ENCODE measurements at regions not wholly inside any gene's neighbourhood (a gene's known extent, or its start where the extent isn't known, plus 50 kb on each side); places are given as distances from the start of the nearest gene placed in this dataset.

GRCh38 chr14:62168564-62169155 is 406.4 kb downstream of the SNAPC1 start:
- DNase-seq = no peak

- no peak for DNase-seq
Observed at GRCh38 chr14:62179367-62180018, 417.3 kb downstream of the SNAPC1 start.

GRCh38 chr14:62181591-62181990 is 419.4 kb downstream of the SNAPC1 start:
- DNase-seq = no peak

- DNase-seq = no peak
Observed at GRCh38 chr14:62185078-62185477, 422.9 kb downstream of the SNAPC1 start.

GRCh38 chr14:62187265-62187664 is 425.0 kb downstream of the SNAPC1 start:
- no peak for DNase-seq

- DNase-seq = no peak
Observed at GRCh38 chr14:62189698-62190097, 427.5 kb downstream of the SNAPC1 start.

GRCh38 chr14:62206456-62206855 is 444.2 kb downstream of the SNAPC1 start:
- no peak for DNase-seq

- no peak for DNase-seq
Observed at GRCh38 chr14:62209287-62209899, 447.2 kb downstream of the SNAPC1 start.

- DNase-seq = no peak
Observed at GRCh38 chr14:62213516-62213915, 451.3 kb downstream of the SNAPC1 start.

GRCh38 chr14:62216121-62216520 is 453.9 kb downstream of the SNAPC1 start:
- DNase-seq = no peak

- no peak for DNase-seq
Observed at GRCh38 chr14:62234849-62235248, 472.6 kb downstream of the SNAPC1 start.

- DNase-seq = no peak
Observed at GRCh38 chr14:62244221-62244620, 482.0 kb downstream of the SNAPC1 start.

- no peak for DNase-seq
Observed at GRCh38 chr14:62247266-62247665, 485.0 kb downstream of the SNAPC1 start.

- no peak for DNase-seq
Observed at GRCh38 chr14:62251237-62251636, 489.0 kb downstream of the SNAPC1 start.

- DNase-seq = no peak
Observed at GRCh38 chr14:62253171-62253570, 491.0 kb downstream of the SNAPC1 start.

GRCh38 chr14:62253911-62254310 is 491.7 kb downstream of the SNAPC1 start:
- DNase-seq = no peak

- DNase-seq = no peak
Observed at GRCh38 chr14:62269204-62269603, 507.0 kb downstream of the SNAPC1 start.

- no peak for DNase-seq
Observed at GRCh38 chr14:62270236-62270635, 508.0 kb downstream of the SNAPC1 start.

GRCh38 chr14:62280366-62280765 is 518.1 kb downstream of the SNAPC1 start:
- DNase-seq = no peak

- DNase-seq = no peak
Observed at GRCh38 chr14:62283837-62284236, 521.6 kb downstream of the SNAPC1 start.

- DNase-seq = no peak
Observed at GRCh38 chr14:62289471-62289870, 527.3 kb downstream of the SNAPC1 start.

GRCh38 chr14:62301080-62301479 is 538.9 kb downstream of the SNAPC1 start:
- no peak for DNase-seq

- DNase-seq = no peak
Observed at GRCh38 chr14:62301911-62302310, 539.7 kb downstream of the SNAPC1 start.

- no peak for DNase-seq
Observed at GRCh38 chr14:62303437-62303836, 541.2 kb downstream of the SNAPC1 start.

Measured in central memory CD4-positive, alpha-beta T cell (primary cell).